Parathyroid adenoma (tissue), 2 donors: ENCODE measurements at regions not wholly inside any gene's neighbourhood (a gene's known extent, or its start where the extent isn't known, plus 50 kb on each side); places are given as distances from the start of the nearest gene placed in this dataset.

Source experiments
- H2AFZ ChIP-seq: fragments of 300-600 bp; sonication (generic); one replicate; pipeline ENCODE4 v1.7.0; 2017; ENCODE audit warnings: antibody characterized with exemption, mild to moderate bottlenecking
- H3K27ac ChIP-seq: fragments of 300-600 bp; sonication (generic); one replicate; pipeline ENCODE4 v1.7.0; 2017
- H3K27me3 ChIP-seq: fragments of 300-600 bp; sonication (generic); one replicate; pipeline ENCODE4 v1.7.0; 2017; ENCODE audit warnings: low read length; ENCODE audit not compliant: control insufficient read depth, insufficient read depth
- H3K36me3 ChIP-seq: fragments of 300-600 bp; sonication (generic); one replicate; pipeline ENCODE4 v1.7.0; 2017; ENCODE audit warnings: low read length; ENCODE audit not compliant: control insufficient read depth, insufficient read depth
- H3K4me1 ChIP-seq: fragments of 300-600 bp; sonication (generic); one replicate; pipeline ENCODE4 v1.7.0; 2017; ENCODE audit warnings: control low read depth
- H3K4me2 ChIP-seq: fragments of 300-600 bp; sonication (generic); one replicate; pipeline ENCODE4 v1.7.0; 2017; ENCODE audit warnings: low read length
- H3K4me3 ChIP-seq: fragments of 300-600 bp; sonication (generic); one replicate; pipeline ENCODE4 v1.7.0; 2017; ENCODE audit warnings: low read depth, low read length
- H3K79me2 ChIP-seq: fragments of 300-600 bp; sonication (generic); one replicate; pipeline ENCODE4 v1.7.0; 2017; ENCODE audit warnings: control low read depth
- H3K9ac ChIP-seq: fragments of 300-600 bp; sonication (generic); one replicate; pipeline ENCODE4 v1.7.0; 2017; ENCODE audit warnings: mild to moderate bottlenecking
- H3K9me3 ChIP-seq: fragments of 300-600 bp; sonication (generic); one replicate; pipeline ENCODE4 v1.7.0; 2017; ENCODE audit warnings: low read length; ENCODE audit not compliant: control insufficient read depth
- CTCF ChIP-seq: fragments of 300-600 bp; sonication (generic); IDR thresholded peaks from one replicate; pipeline ENCODE4 v1.7.0; 2017; ENCODE audit warnings: antibody characterized with exemption, mild to moderate bottlenecking
- donor health status: primary hyperparathyroidism.

DNA sequence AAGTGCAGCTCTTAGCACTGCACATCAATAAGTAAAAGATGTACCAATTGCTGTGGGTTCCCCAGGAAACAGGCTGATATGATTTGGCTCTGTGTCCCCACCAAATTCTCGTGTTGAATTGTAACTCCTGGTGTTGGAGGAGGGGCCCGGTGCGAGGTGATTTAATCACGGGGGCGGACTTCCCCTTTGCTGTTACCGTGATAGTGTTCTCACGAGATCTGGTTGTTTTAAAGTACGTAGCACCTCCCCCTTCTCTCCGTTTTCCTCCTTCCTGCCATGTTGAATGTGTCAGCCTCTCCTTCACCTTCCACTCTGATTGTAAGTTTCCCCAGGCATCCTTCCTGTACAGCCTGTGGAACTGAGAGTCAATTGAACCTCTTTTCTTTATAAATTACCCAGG is 93.2 kb upstream of the ACTBL2 start:
- H3K9ac ChIP-seq: no peak overlapping the region
- H3K4me3 ChIP-seq: no peak overlapping the region
- no peak overlapping the region for H2AFZ ChIP-seq
- no peaks in the 10 kb centered on the region for H3K36me3 ChIP-seq
- H3K27me3 ChIP-seq: no peaks in the 10 kb centered on the region
- no peak overlapping the region for H3K4me2 ChIP-seq
- H3K79me2 ChIP-seq: no peaks in the 10 kb centered on the region
- H3K9me3 ChIP-seq: no peaks in the 10 kb centered on the region
- H3K27ac ChIP-seq: no peak overlapping the region
- no peaks in the 10 kb centered on the region for H3K4me1 ChIP-seq
- no peak for TF ChIP-seq CTCF

- H3K36me3 ChIP-seq: no peaks in the 10 kb centered on the region
- H3K79me2 ChIP-seq: no peaks in the 10 kb centered on the region
- H3K27me3 ChIP-seq: no peaks in the 10 kb centered on the region
- H3K4me3 ChIP-seq: no peak overlapping the region
- TF ChIP-seq CTCF: no peak
- no peaks in the 10 kb centered on the region for H3K4me1 ChIP-seq
- H3K9ac ChIP-seq: no peak overlapping the region
- H3K4me2 ChIP-seq: no peak overlapping the region
- no peak overlapping the region for H2AFZ ChIP-seq
- H3K9me3 ChIP-seq: no peaks in the 10 kb centered on the region
- no peak overlapping the region for H3K27ac ChIP-seq
Measured at GRCh38 chr5:57572461-57572860, 89.8 kb upstream of the ACTBL2 start.

GRCh38 chr5:57569601-57570000 is 87.0 kb upstream of the ACTBL2 start:
- Histone ChIP-seq H2AFZ (no peak overlapping the region), H3K36me3 (no peaks in the 10 kb centered on the region), H3K4me2 (no peak overlapping the region), H3K27me3 (no peaks in the 10 kb centered on the region), H3K4me3 (no peak overlapping the region), H3K27ac (no peak overlapping the region), H3K4me1 (no peaks in the 10 kb centered on the region), H3K9ac (no peak overlapping the region), H3K79me2 (no peaks in the 10 kb centered on the region), H3K9me3 (no peaks in the 10 kb centered on the region)
- no peak for TF ChIP-seq CTCF

GRCh38 chr5:57568136-57568535 is 85.5 kb upstream of the ACTBL2 start:
- H3K9me3 ChIP-seq: no peaks in the 10 kb centered on the region

More at GRCh38 chr5:57568136-57568535, 85.5 kb upstream of the ACTBL2 start:
- no peaks in the 10 kb centered on the region for H3K36me3 ChIP-seq
- no peak overlapping the region for H2AFZ ChIP-seq
- H3K9ac ChIP-seq: no peak overlapping the region
- H3K4me3 ChIP-seq: no peak overlapping the region
- no peak overlapping the region for H3K4me2 ChIP-seq
- H3K27me3 ChIP-seq: no peaks in the 10 kb centered on the region
- TF ChIP-seq CTCF: no peak
- H3K4me1 ChIP-seq: no peaks in the 10 kb centered on the region
- no peak overlapping the region for H3K27ac ChIP-seq
- H3K79me2 ChIP-seq: no peaks in the 10 kb centered on the region
